MCF 10A (cell line): ENCODE measurements at regions not wholly inside any gene's neighbourhood (a gene's known extent, or its start where the extent isn't known, plus 50 kb on each side); places are given as distances from the start of the nearest gene placed in this dataset.

Source experiments
- BruUV-seq: library from RNA; stranded (reverse); fragments of 400-500 nt; replicated peaks from 2 replicates; lab custom pipeline; 2021; lab: Mats Ljungman, UMichigan
- CTCF ChIA-PET: fragments of 300-600 bp; sonication (Branson Sonifier 250); formaldehyde crosslinking; extraction: SDS; loops from one replicate; lab custom pipeline; 2021; ENCODE audit warnings: antibody characterized with exemption, inconsistent platforms; lab: Yijun Ruan, JAX
- POLR2A ChIA-PET: fragments of 300-600, 350-650 bp; sonication (Branson Sonifier 250); formaldehyde crosslinking; extraction: SDS; loops from one replicate; lab custom pipeline; 2020; ENCODE audit warnings: antibody characterized with exemption, inconsistent platforms; lab: Yijun Ruan, JAX
- DNase-seq: peaks from one replicate; pipeline ENCODE4 v3.0.0-alpha.2; 2018; ENCODE audit not compliant: unreplicated experiment
- H3K27ac Mint-ChIP-seq: one replicate; pipeline ENCODE4 v1.8.0; 2022; ENCODE audit warnings: mild to moderate bottlenecking, low read depth, mixed read lengths; ENCODE audit not compliant: unreplicated experiment
- H3K27me3 Mint-ChIP-seq: one replicate; pipeline ENCODE4 v1.8.0; 2022; ENCODE audit warnings: mixed read lengths; ENCODE audit not compliant: insufficient read depth, unreplicated experiment
- H3K36me3 Mint-ChIP-seq: one replicate; pipeline ENCODE4 v1.8.0; 2022; ENCODE audit warnings: mild to moderate bottlenecking, moderate library complexity, mixed read lengths; ENCODE audit not compliant: insufficient read depth, unreplicated experiment
- H3K4me1 Mint-ChIP-seq: one replicate; pipeline ENCODE4 v1.8.0; 2022; ENCODE audit warnings: mixed read lengths; ENCODE audit not compliant: insufficient read depth, unreplicated experiment
- H3K4me3 Mint-ChIP-seq: one replicate; pipeline ENCODE4 v1.8.0; 2022; ENCODE audit warnings: mild to moderate bottlenecking, moderate library complexity, mixed read lengths; ENCODE audit not compliant: unreplicated experiment
- H3K9me3 Mint-ChIP-seq: one replicate; pipeline ENCODE4 v1.8.0; 2022; ENCODE audit warnings: mixed read lengths; ENCODE audit not compliant: unreplicated experiment
- CTCF ChIP-seq: fragments of 200-600 bp; IDR thresholded peaks from one replicate; pipeline ENCODE4 v1.8.0; 2022; ENCODE audit warnings: antibody characterized with exemption, mild to moderate bottlenecking; ENCODE audit not compliant: unreplicated experiment
- intact Hi-C: fragments of 100-400 bp; cut with micrococcal nuclease; formaldehyde crosslinking; loops from 2 replicates; pipeline ENCODE4 v1.14.1; 2022

DNA sequence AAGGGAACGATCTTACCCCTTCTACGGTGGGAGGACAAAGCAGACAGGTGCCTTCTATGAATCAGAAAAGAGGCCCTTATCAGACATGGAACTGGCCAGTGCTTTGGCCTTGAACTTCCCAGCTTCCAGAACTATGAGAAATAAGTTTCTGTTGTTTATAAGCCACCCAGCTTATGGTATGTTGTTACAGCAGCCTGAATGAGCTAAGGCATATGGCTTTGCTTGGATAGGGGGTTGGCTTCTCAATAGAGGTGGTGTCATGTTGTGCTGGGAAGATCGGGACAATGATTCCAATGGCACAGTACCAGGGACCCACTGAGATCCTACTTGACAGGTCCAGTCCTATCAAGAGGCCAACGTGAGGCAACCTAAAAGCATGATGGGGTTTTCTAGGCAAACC is 183.4 kb upstream of the BMPER start:
- Mint-ChIP-seq H3K27ac (peak overlapping the region; percentile 2), H3K9me3 (no peaks in the 10 kb centered on the region), H3K4me1 (peaks cover 7% of the 10 kb centered on the region), H3K27me3 (no peaks in the 10 kb centered on the region), H3K36me3 (no peaks in the 10 kb centered on the region), H3K4me3 (no peak overlapping the region)
- no TSS peak for BruUV-seq
- ChIA-PET CTCF (interaction anchor here (0.6 to 2.5 kb wide), 4 partner anchors 173 to 486 kb away, joined by 3 to 9 read pairs (median 4); no protein-coding TSS in a partner anchor), POLR2A (no interaction called here)
- no peak for TF ChIP-seq CTCF
- intact Hi-C loops, result no loop called here
- no peak for DNase-seq

DNA sequence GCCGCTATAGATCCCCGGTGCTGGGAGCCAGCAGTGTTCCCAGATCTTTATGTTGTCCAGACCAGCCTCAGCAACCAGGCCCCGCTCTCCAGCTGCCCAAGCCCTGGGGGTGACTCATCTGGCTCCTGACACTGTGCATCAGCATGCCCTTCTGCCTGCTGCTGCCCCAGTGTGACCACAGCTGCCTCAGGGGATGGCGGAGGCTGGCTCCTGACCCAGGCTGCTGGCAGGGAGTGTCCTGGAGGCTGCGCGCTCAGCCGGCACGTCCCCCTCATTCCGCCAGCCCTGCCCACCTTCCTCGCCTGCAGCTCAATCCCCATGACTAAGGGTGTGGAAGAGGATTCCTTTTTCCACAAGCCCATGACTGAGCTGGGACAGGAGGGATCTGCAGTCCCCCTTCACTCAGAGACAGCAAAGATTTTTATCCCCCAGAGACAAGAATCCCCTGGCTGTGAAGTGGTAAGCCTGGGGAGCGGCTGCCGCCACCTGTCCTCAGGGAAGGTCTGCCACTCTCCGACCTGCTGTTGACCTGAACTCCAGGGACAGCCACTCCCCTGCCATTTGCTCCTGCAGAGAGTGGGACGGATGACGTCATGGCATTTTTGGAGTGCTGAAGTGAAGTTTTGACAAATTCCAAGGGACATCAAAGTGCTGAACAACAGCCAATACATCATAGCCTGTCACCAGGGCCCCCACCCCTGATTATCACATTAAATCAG is 182.8 kb upstream of the BMPER start:
- peak; percentile 96 for DNase-seq
- no TSS peak for BruUV-seq
- TF ChIP-seq CTCF, result no peak
- peak overlapping the region; percentile 2 for H3K27ac Mint-ChIP-seq
- H3K4me1 Mint-ChIP-seq, result peaks cover 7% of the 10 kb centered on the region
- no peaks in the 10 kb centered on the region for H3K9me3 Mint-ChIP-seq
- intact Hi-C loops, result no loop called here
- peak overlapping the region; percentile 33 for H3K4me3 Mint-ChIP-seq
- H3K36me3 Mint-ChIP-seq, result no peaks in the 10 kb centered on the region
- POLR2A ChIA-PET, result interaction anchor here (0.7 kb wide), 1 partner anchor 1537 kb away, joined by 3 read pairs; no protein-coding TSS in a partner anchor
- CTCF ChIA-PET, result interaction anchor here (0.5 to 2.5 kb wide), 5 partner anchors 24 to 583 kb away, joined by 3 to 9 read pairs (median 3); no protein-coding TSS in a partner anchor
- H3K27me3 Mint-ChIP-seq, result no peaks in the 10 kb centered on the region

DNA sequence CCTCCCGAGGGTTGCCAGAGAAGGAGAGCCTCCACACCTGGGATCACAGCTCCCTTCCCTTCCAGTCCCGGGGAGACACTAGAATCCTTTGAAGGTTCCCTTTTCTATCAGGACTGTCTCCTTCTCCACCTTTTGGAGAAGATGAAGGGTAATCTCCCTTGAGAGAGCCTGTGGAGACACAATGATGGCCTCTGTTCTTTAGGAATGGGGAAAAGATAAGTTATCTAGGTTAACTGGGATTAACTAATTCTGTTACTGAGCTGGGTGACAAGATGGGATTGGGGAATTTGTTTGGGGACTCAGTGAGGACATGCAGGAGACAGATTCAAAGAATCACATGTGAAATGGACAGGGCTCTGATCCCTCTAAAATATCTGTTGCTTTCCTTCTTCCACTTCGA is 181.1 kb upstream of the BMPER start:
- no peak for DNase-seq
- Mint-ChIP-seq H3K27ac (no peak overlapping the region), H3K9me3 (no peaks in the 10 kb centered on the region), H3K4me3 (no peak overlapping the region), H3K4me1 (peaks cover 7% of the 10 kb centered on the region), H3K36me3 (no peaks in the 10 kb centered on the region), H3K27me3 (no peaks in the 10 kb centered on the region)
- no peak for TF ChIP-seq CTCF
- POLR2A ChIA-PET, result no interaction called here
- intact Hi-C loops, result no loop called here
- no TSS peak for BruUV-seq
- CTCF ChIA-PET, result interaction anchor here (0.6 to 2.5 kb wide), 5 partner anchors 8 to 394 kb away, joined by 3 to 9 read pairs (median 6); no protein-coding TSS in a partner anchor

DNA sequence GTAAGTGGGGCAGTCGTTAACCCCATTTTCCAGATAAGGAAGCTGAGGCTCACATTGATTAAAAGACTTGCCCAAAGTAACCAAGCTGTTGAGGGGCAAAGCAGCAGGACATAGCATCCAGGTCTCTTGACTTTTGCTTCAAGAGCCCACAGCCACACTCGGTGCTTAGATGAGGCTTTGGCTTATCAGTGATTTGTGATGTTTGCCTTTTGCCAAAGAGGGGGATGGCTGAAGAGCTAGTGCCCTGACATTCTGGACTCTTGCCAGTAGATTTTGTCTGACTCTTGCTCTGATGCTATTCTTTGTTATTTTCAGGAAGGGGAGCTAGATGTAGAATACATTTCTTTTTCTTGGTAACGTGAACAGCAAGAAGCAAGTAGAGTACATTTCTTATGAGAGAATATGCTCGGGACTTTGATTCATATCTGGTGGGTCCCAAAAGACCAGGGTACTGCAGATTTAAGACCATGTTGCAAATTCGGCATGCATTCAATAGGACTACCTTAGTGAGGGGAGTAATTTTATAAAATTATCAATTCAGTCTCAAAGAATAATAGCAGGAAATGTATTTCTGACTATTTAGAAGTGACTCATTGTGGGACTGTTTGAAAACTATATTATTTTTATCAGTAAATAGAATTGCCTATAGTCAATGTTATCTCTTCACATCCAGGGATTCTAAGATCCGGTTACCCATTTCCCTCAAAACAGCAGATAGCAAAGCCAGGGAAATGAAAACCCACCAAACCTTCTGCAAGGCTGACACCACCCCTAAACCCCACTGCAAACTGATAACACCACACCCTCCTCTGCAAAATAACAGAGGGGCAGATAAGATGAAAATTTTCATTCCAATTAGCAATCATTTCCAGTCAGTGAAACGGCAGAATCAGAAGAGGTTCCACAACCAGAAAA is 180.0 kb upstream of the BMPER start:
- CTCF ChIA-PET, result interaction anchor here (2.2 kb wide), 1 partner anchor 9 kb away, joined by 9 read pairs; no protein-coding TSS in a partner anchor
- BruUV-seq, result no TSS peak
- Mint-ChIP-seq H3K27ac (no peak overlapping the region), H3K4me3 (no peak overlapping the region), H3K36me3 (no peaks in the 10 kb centered on the region), H3K9me3 (no peaks in the 10 kb centered on the region), H3K27me3 (no peaks in the 10 kb centered on the region), H3K4me1 (peaks cover 7% of the 10 kb centered on the region)
- no peak for TF ChIP-seq CTCF
- POLR2A ChIA-PET, result no interaction called here
- DNase-seq, result no peak
- intact Hi-C loops, result no loop called here
